ENCODE measurements at regions not wholly inside any gene's neighbourhood (a gene's known extent, or its start where the extent isn't known, plus 50 kb on each side); places are given as distances from the start of the nearest gene placed in this dataset.
A peak's percentile ranks its signal among the peaks of the same experiment; 100 is the strongest.

GRCh38 chr20:60288945-60289344 lies 330.7 kb downstream of the CDH26 start:
- H3K9me3 ChIP-seq (ENCODE audit: control insufficient read depth, low read length, poor library complexity, severe bottlenecking), result no peaks in the 10 kb centered on the region

GRCh38 chr20:60292001-60292520 lies 333.8 kb downstream of the CDH26 start:
- ATAC-seq (no peak), DNase-seq (no peak)
- H3K27me3 Mint-ChIP-seq, result peaks cover 5% of the 10 kb centered on the region
- H3K27ac Mint-ChIP-seq, result no peak overlapping the region
- peaks cover 2% of the 10 kb centered on the region for H3K36me3 Mint-ChIP-seq (ENCODE audit: low read depth)
- H3K9me3 ChIP-seq (ENCODE audit: control insufficient read depth, low read length, poor library complexity, severe bottlenecking), result no peaks in the 10 kb centered on the region
- no peak overlapping the region for H3K4me3 Mint-ChIP-seq
- H3K4me1 Mint-ChIP-seq, result peaks cover 7% of the 10 kb centered on the region

More at GRCh38 chr20:60288945-60289344, 330.7 kb downstream of the CDH26 start:
- Mint-ChIP-seq H3K27ac (no peak overlapping the region), H3K36me3 (ENCODE audit: low read depth) (no peaks in the 10 kb centered on the region), H3K4me3 (no peak overlapping the region), H3K27me3 (no peaks in the 10 kb centered on the region), H3K4me1 (no peaks in the 10 kb centered on the region)
- no peak for ATAC-seq
- no peak for DNase-seq

GRCh38 chr20:60294632-60295031 lies 336.4 kb downstream of the CDH26 start:
- DNase-seq (no peak), ATAC-seq (peak; percentile 33)
- no peaks in the 10 kb centered on the region for H3K9me3 ChIP-seq (ENCODE audit: control insufficient read depth, low read length, poor library complexity, severe bottlenecking)
- Mint-ChIP-seq H3K4me1 (peaks cover 12% of the 10 kb centered on the region), H3K27me3 (peaks cover 12% of the 10 kb centered on the region), H3K4me3 (no peak overlapping the region), H3K36me3 (ENCODE audit: low read depth) (peaks cover 2% of the 10 kb centered on the region), H3K27ac (no peak overlapping the region)

- DNase-seq (no peak), ATAC-seq (no peak)
- Mint-ChIP-seq H3K27me3 (peaks cover 12% of the 10 kb centered on the region), H3K27ac (no peak overlapping the region), H3K4me1 (peaks cover 12% of the 10 kb centered on the region), H3K36me3 (ENCODE audit: low read depth) (peaks cover 2% of the 10 kb centered on the region), H3K4me3 (no peak overlapping the region)
- H3K9me3 ChIP-seq (ENCODE audit: control insufficient read depth, low read length, poor library complexity, severe bottlenecking), result no peaks in the 10 kb centered on the region
These were observed 337.0 kb downstream of the CDH26 start for GRCh38 chr20:60295214-60295613.

- DNase-seq, result no peak
- ATAC-seq, result no peak
- H3K27ac Mint-ChIP-seq, result no peak overlapping the region
- H3K4me3 Mint-ChIP-seq, result no peak overlapping the region
- peaks cover 16% of the 10 kb centered on the region for H3K4me1 Mint-ChIP-seq
- H3K27me3 Mint-ChIP-seq, result peaks cover 12% of the 10 kb centered on the region
- peaks cover 2% of the 10 kb centered on the region for H3K36me3 Mint-ChIP-seq (ENCODE audit: low read depth)
- no peaks in the 10 kb centered on the region for H3K9me3 ChIP-seq (ENCODE audit: control insufficient read depth, low read length, poor library complexity, severe bottlenecking)
These were observed 339.4 kb downstream of the CDH26 start for GRCh38 chr20:60297649-60298048.

- peaks cover 16% of the 10 kb centered on the region for H3K4me1 Mint-ChIP-seq
- DNase-seq (no peak), ATAC-seq (no peak)
- H3K27me3 Mint-ChIP-seq, result peaks cover 12% of the 10 kb centered on the region
- H3K36me3 Mint-ChIP-seq (ENCODE audit: low read depth), result peaks cover 2% of the 10 kb centered on the region
- H3K9me3 ChIP-seq (ENCODE audit: control insufficient read depth, low read length, poor library complexity, severe bottlenecking), result no peaks in the 10 kb centered on the region
- H3K4me3 Mint-ChIP-seq, result no peak overlapping the region
- no peak overlapping the region for H3K27ac Mint-ChIP-seq
These were observed 340.4 kb downstream of the CDH26 start for GRCh38 chr20:60298647-60299046.

GRCh38 chr20:60299951-60300350 lies 341.7 kb downstream of the CDH26 start:
- H3K9me3 ChIP-seq (ENCODE audit: control insufficient read depth, low read length, poor library complexity, severe bottlenecking), result no peaks in the 10 kb centered on the region
- H3K36me3 Mint-ChIP-seq (ENCODE audit: low read depth), result peaks cover 2% of the 10 kb centered on the region
- H3K4me3 Mint-ChIP-seq, result no peak overlapping the region
- no peak for ATAC-seq
- peaks cover 12% of the 10 kb centered on the region for H3K27me3 Mint-ChIP-seq
- DNase-seq, result no peak
- peak overlapping the region; percentile 24 for H3K27ac Mint-ChIP-seq
- H3K4me1 Mint-ChIP-seq, result peaks cover 10% of the 10 kb centered on the region

GRCh38 chr20:60300374-60300773 lies 342.2 kb downstream of the CDH26 start:
- Mint-ChIP-seq H3K27ac (peak overlapping the region; percentile 24), H3K27me3 (peaks cover 12% of the 10 kb centered on the region), H3K36me3 (ENCODE audit: low read depth) (peaks cover 2% of the 10 kb centered on the region), H3K4me3 (no peak overlapping the region), H3K4me1 (peaks cover 10% of the 10 kb centered on the region)
- H3K9me3 ChIP-seq (ENCODE audit: control insufficient read depth, low read length, poor library complexity, severe bottlenecking), result no peaks in the 10 kb centered on the region
- DNase-seq, result no peak
- ATAC-seq, result no peak

GRCh38 chr20:60302875-60303274 lies 344.7 kb downstream of the CDH26 start:
- H3K9me3 ChIP-seq (ENCODE audit: control insufficient read depth, low read length, poor library complexity, severe bottlenecking), result no peaks in the 10 kb centered on the region
- no peak for DNase-seq
- no peak overlapping the region for H3K4me3 Mint-ChIP-seq

GRCh38 chr20:60304026-60304590 lies 345.9 kb downstream of the CDH26 start:
- H3K4me1 Mint-ChIP-seq, result peaks cover 8% of the 10 kb centered on the region
- no peaks in the 10 kb centered on the region for H3K9me3 ChIP-seq (ENCODE audit: control insufficient read depth, low read length, poor library complexity, severe bottlenecking)
- H3K36me3 Mint-ChIP-seq (ENCODE audit: low read depth), result no peaks in the 10 kb centered on the region
- no peak overlapping the region for H3K27ac Mint-ChIP-seq
- no peak overlapping the region for H3K4me3 Mint-ChIP-seq
- peaks cover 4% of the 10 kb centered on the region for H3K27me3 Mint-ChIP-seq
- ATAC-seq (no peak), DNase-seq (no peak)

More at GRCh38 chr20:60302875-60303274, 344.7 kb downstream of the CDH26 start:
- Mint-ChIP-seq H3K36me3 (ENCODE audit: low read depth) (no peaks in the 10 kb centered on the region), H3K4me1 (peaks cover 10% of the 10 kb centered on the region), H3K27me3 (peaks cover 7% of the 10 kb centered on the region), H3K27ac (no peak overlapping the region)
- no peak for ATAC-seq

GRCh38 chr20:60304931-60305330 lies 346.7 kb downstream of the CDH26 start:
- no peaks in the 10 kb centered on the region for H3K9me3 ChIP-seq (ENCODE audit: control insufficient read depth, low read length, poor library complexity, severe bottlenecking)
- Mint-ChIP-seq H3K27me3 (no peaks in the 10 kb centered on the region), H3K4me3 (no peak overlapping the region), H3K4me1 (peaks cover 4% of the 10 kb centered on the region), H3K36me3 (ENCODE audit: low read depth) (no peaks in the 10 kb centered on the region), H3K27ac (no peak overlapping the region)
- DNase-seq (no peak), ATAC-seq (no peak)

GRCh38 chr20:60306105-60306504 lies 347.9 kb downstream of the CDH26 start:
- Mint-ChIP-seq H3K27ac (no peak overlapping the region), H3K27me3 (no peaks in the 10 kb centered on the region), H3K4me3 (no peak overlapping the region), H3K4me1 (no peaks in the 10 kb centered on the region), H3K36me3 (ENCODE audit: low read depth) (no peaks in the 10 kb centered on the region)
- DNase-seq, result no peak
- no peak for ATAC-seq
- H3K9me3 ChIP-seq (ENCODE audit: control insufficient read depth, low read length, poor library complexity, severe bottlenecking), result no peaks in the 10 kb centered on the region

- H3K27ac Mint-ChIP-seq, result no peak overlapping the region
- no peaks in the 10 kb centered on the region for H3K27me3 Mint-ChIP-seq
- DNase-seq, result no peak
- H3K9me3 ChIP-seq (ENCODE audit: control insufficient read depth, low read length, poor library complexity, severe bottlenecking), result no peaks in the 10 kb centered on the region
- H3K36me3 Mint-ChIP-seq (ENCODE audit: low read depth), result no peaks in the 10 kb centered on the region
- H3K4me1 Mint-ChIP-seq, result no peaks in the 10 kb centered on the region
- no peak overlapping the region for H3K4me3 Mint-ChIP-seq
- ATAC-seq, result no peak
These were observed 348.3 kb downstream of the CDH26 start for GRCh38 chr20:60306551-60306950.
